PC-9 (cell line): ENCODE measurements at regions not wholly inside any gene's neighbourhood (a gene's known extent, or its start where the extent isn't known, plus 50 kb on each side); places are given as distances from the start of the nearest gene placed in this dataset.

Experiments used
- BruUV-seq: library from RNA; stranded (reverse); fragments of 400-500 nt; replicated peaks from 2 replicates; lab custom pipeline; 2021; lab: Mats Ljungman, UMichigan
- CTCF ChIA-PET: fragments of 300-600 bp; sonication (Branson Sonifier 250); formaldehyde crosslinking; loops from one replicate; lab custom pipeline; 2022; ENCODE audit warnings: antibody characterized with exemption; lab: Charles Lee
- POLR2A ChIA-PET: fragments of 300-600 bp; sonication (Branson Sonifier 250); formaldehyde crosslinking; loops from one replicate; lab custom pipeline; 2022; ENCODE audit warnings: antibody characterized with exemption; ENCODE audit not compliant: unreplicated experiment; lab: Charles Lee
- DNase-seq, 2 experiments: peaks; one replicate each; pipeline versions ENCODE4 v3.0.0 to v3.0.0-alpha.2; 2015 to 2022; ENCODE audit warnings: mixed read lengths in 1 of 2
- H2AFZ ChIP-seq: fragments of 200-600 bp; sonication (generic); 2 replicates; pipeline ENCODE4 v1.8.1; 2017; ENCODE audit warnings: antibody characterized with exemption
- H3F3A ChIP-seq: fragments of 200-600 bp; sonication (generic); 2 replicates; pipeline ENCODE4 v1.8.1; 2017; ENCODE audit warnings: antibody characterized with exemption, mild to moderate bottlenecking, low read depth; ENCODE audit not compliant: insufficient read depth
- H3K27ac ChIP-seq: fragments of 200-600 bp; sonication (generic); 2 replicates; pipeline ENCODE4 v1.6.1; 2016; ENCODE audit warnings: mixed run types
- H3K27me3 ChIP-seq: fragments of 200-600 bp; sonication (generic); 2 replicates; pipeline ENCODE4 v1.6.1; 2016; ENCODE audit warnings: low read depth, mixed run types; ENCODE audit not compliant: insufficient read depth
- H3K36me3 ChIP-seq: fragments of 200-600 bp; sonication (generic); 2 replicates; pipeline ENCODE4 v1.6.1; 2016; ENCODE audit warnings: low read depth, mixed run types
- H3K4me1 ChIP-seq: fragments of 200-600 bp; sonication (generic); replicated peaks from 2 replicates; pipeline ENCODE4 v1.6.1; 2016; ENCODE audit warnings: mixed run types; ENCODE audit not compliant: insufficient read depth
- H3K4me2 ChIP-seq: fragments of 200-600 bp; sonication (generic); 2 replicates; pipeline ENCODE4 v1.6.1; 2017; ENCODE audit warnings: mixed run types
- H3K4me3 ChIP-seq: fragments of 200-600 bp; sonication (generic); 2 replicates; pipeline ENCODE4 v1.6.1; 2016; ENCODE audit warnings: mixed run types
- H3K79me2 ChIP-seq: fragments of 200-600 bp; sonication (generic); 2 replicates; pipeline ENCODE4 v1.6.1; 2017; ENCODE audit warnings: low read depth, mixed run types
- H3K9me2 ChIP-seq: fragments of 200-600 bp; sonication (generic); 2 replicates; pipeline ENCODE4 v1.8.1; 2017; ENCODE audit warnings: mild to moderate bottlenecking; ENCODE audit not compliant: insufficient read depth
- H3K9me3 ChIP-seq: fragments of 200-600 bp; sonication (generic); 2 replicates; pipeline ENCODE4 v1.8.1; 2016; ENCODE audit warnings: low read depth; ENCODE audit not compliant: insufficient read depth
- H4K20me1 ChIP-seq: fragments of 200-600 bp; sonication (generic); 2 replicates; pipeline ENCODE4 v1.8.1; 2017; ENCODE audit not compliant: insufficient read depth
- CTCF ChIP-seq: fragments of 200-600 bp; sonication (generic); conservative IDR thresholded peaks from 2 replicates; pipeline ENCODE4 v1.6.1; 2017; ENCODE audit warnings: mixed run types, antibody characterized with exemption, mild to moderate bottlenecking, moderate library complexity
- EZH2 ChIP-seq: fragments of 200-600 bp; sonication (generic); IDR thresholded peaks from 2 replicates; pipeline ENCODE4 v1.8.0; 2017; ENCODE audit warnings: antibody characterized with exemption, low read depth
- intact Hi-C: fragments of 100-400 bp; cut with micrococcal nuclease; formaldehyde crosslinking; loops from one replicate; pipeline ENCODE4 v1.10.0; 2022; ENCODE audit not compliant: unreplicated experiment

GRCh38 chr9:17024129-17024528 lies 110.7 kb upstream of the CNTLN start:
- CTCF ChIA-PET: no interaction called here
- Histone ChIP-seq H3K9me3 (no peaks in the 10 kb centered on the region), H2AFZ (no peak overlapping the region), H3F3A (no peaks in the 10 kb centered on the region), H3K36me3 (no peaks in the 10 kb centered on the region), H3K4me2 (no peak overlapping the region), H3K4me3 (no peak overlapping the region), H3K79me2 (no peaks in the 10 kb centered on the region), H3K27ac (no peak overlapping the region), H3K4me1 (no peaks in the 10 kb centered on the region), H3K9me2 (no peaks in the 10 kb centered on the region), H4K20me1 (no peaks in the 10 kb centered on the region), H3K27me3 (no peaks in the 10 kb centered on the region)
- intact Hi-C loops: no loop called here
- no TSS peak for BruUV-seq
- no peak for TF ChIP-seq EZH2
- TF ChIP-seq CTCF: no peak
- DNase-seq: no peak
- POLR2A ChIA-PET: no interaction called here

GRCh38 chr9:17021387-17021970 lies 113.4 kb upstream of the CNTLN start:
- no peaks in the 10 kb centered on the region for H3K27me3 ChIP-seq
- intact Hi-C loops: no loop called here
- no peak overlapping the region for H2AFZ ChIP-seq
- no peak overlapping the region for H3K4me3 ChIP-seq
- BruUV-seq: no TSS peak
- no peaks in the 10 kb centered on the region for H3K79me2 ChIP-seq
- no peaks in the 10 kb centered on the region for H3K4me1 ChIP-seq
- no peak overlapping the region for H3K4me2 ChIP-seq
- no peaks in the 10 kb centered on the region for H3K36me3 ChIP-seq
- CTCF ChIA-PET: no interaction called here
- DNase-seq: no peak
- POLR2A ChIA-PET: no interaction called here
- H3K9me3 ChIP-seq: no peaks in the 10 kb centered on the region
- no peak for TF ChIP-seq EZH2
- TF ChIP-seq CTCF: no peak
- H3K27ac ChIP-seq: no peak overlapping the region
- no peaks in the 10 kb centered on the region for H4K20me1 ChIP-seq
- H3K9me2 ChIP-seq: no peaks in the 10 kb centered on the region
- no peaks in the 10 kb centered on the region for H3F3A ChIP-seq

GRCh38 chr9:17019398-17019797 lies 115.4 kb upstream of the CNTLN start:
- no peak overlapping the region for H2AFZ ChIP-seq
- no TSS peak for BruUV-seq
- no peaks in the 10 kb centered on the region for H3F3A ChIP-seq
- ChIA-PET CTCF (no interaction called here), POLR2A (no interaction called here)
- no peaks in the 10 kb centered on the region for H3K79me2 ChIP-seq
- H3K4me2 ChIP-seq: no peak overlapping the region
- no peaks in the 10 kb centered on the region for H3K27me3 ChIP-seq
- H3K9me2 ChIP-seq: no peaks in the 10 kb centered on the region
- DNase-seq: no peak
- H4K20me1 ChIP-seq: no peaks in the 10 kb centered on the region
- no peaks in the 10 kb centered on the region for H3K9me3 ChIP-seq
- H3K27ac ChIP-seq: no peak overlapping the region
- no peak overlapping the region for H3K4me3 ChIP-seq
- TF ChIP-seq EZH2 (no peak), CTCF (no peak)
- intact Hi-C loops: no loop called here
- no peaks in the 10 kb centered on the region for H3K36me3 ChIP-seq
- H3K4me1 ChIP-seq: no peaks in the 10 kb centered on the region
